ENCODE measurements at regions not wholly inside any gene's neighbourhood (a gene's known extent, or its start where the extent isn't known, plus 50 kb on each side); places are given as distances from the start of the nearest gene placed in this dataset.
"Not testable (repeated sequence)": the region's sequence is repeated elsewhere in the genome, so short reads cannot be mapped to it uniquely, and the experiment has no call there.

- no peak for DNase-seq
Measured at GRCh38 chr5:130815246-130815645, 349.8 kb downstream of the HINT1 start.

GRCh38 chr5:130808691-130809090 is 356.4 kb downstream of the HINT1 start:
- DNase-seq = no peak

GRCh38 chr5:130805648-130806047 is 359.4 kb downstream of the HINT1 start:
- DNase-seq = no peak

- DNase-seq = no peak
Measured at GRCh38 chr5:130805036-130805435, 360.0 kb downstream of the HINT1 start.

- DNase-seq = no peak
Measured at GRCh38 chr5:130801963-130802362, 363.1 kb downstream of the HINT1 start.

- DNase-seq = no peak
Measured at GRCh38 chr5:130799015-130799414, 366.0 kb downstream of the HINT1 start.

GRCh38 chr5:130797303-130797702 is 367.8 kb downstream of the HINT1 start:
- DNase-seq = no peak

GRCh38 chr5:130796902-130797301 is 368.2 kb downstream of the HINT1 start:
- no peak for DNase-seq

- no peak for DNase-seq
Measured at GRCh38 chr5:130796032-130796431, 369.0 kb downstream of the HINT1 start.

GRCh38 chr5:130795037-130795436 is 370.0 kb downstream of the HINT1 start:
- no peak for DNase-seq

- DNase-seq = no peak
Measured at GRCh38 chr5:130777794-130778193, 387.3 kb downstream of the HINT1 start.

GRCh38 chr5:130773813-130774212 is 391.2 kb downstream of the HINT1 start:
- DNase-seq = peak; percentile 2

- peak; percentile 7 for DNase-seq
Measured at GRCh38 chr5:130762031-130762430, 403.0 kb downstream of the HINT1 start.

GRCh38 chr5:130759061-130759460 is 406.0 kb downstream of the HINT1 start:
- no peak for DNase-seq

GRCh38 chr5:130747556-130747955 is 417.5 kb downstream of the HINT1 start:
- no peak for DNase-seq

GRCh38 chr5:130746641-130747040 is 418.4 kb downstream of the HINT1 start:
- DNase-seq = not testable (repeated sequence)

- DNase-seq = no peak
Measured at GRCh38 chr5:130743092-130743491, 422.0 kb downstream of the HINT1 start.

GRCh38 chr5:130740047-130740569 is 424.9 kb downstream of the HINT1 start:
- no peak for DNase-seq

- DNase-seq = no peak
Measured at GRCh38 chr5:130731839-130732238, 433.2 kb downstream of the HINT1 start.

GRCh38 chr5:130729541-130729940 is 435.5 kb downstream of the HINT1 start:
- DNase-seq = no peak

GRCh38 chr5:130727830-130728229 is 437.2 kb downstream of the HINT1 start:
- DNase-seq = no peak

- no peak for DNase-seq
Measured at GRCh38 chr5:130724658-130725057, 440.4 kb downstream of the HINT1 start.

GRCh38 chr5:130720355-130720754 is 444.7 kb downstream of the HINT1 start:
- DNase-seq = peak; percentile 68

- peak; percentile 27 for DNase-seq
Measured at GRCh38 chr5:130715541-130715940, 449.5 kb downstream of the HINT1 start.

- DNase-seq = no peak
Measured at GRCh38 chr5:130714200-130714599, 450.9 kb downstream of the HINT1 start.

- DNase-seq = no peak
Measured at GRCh38 chr5:130712324-130712723, 452.7 kb downstream of the HINT1 start.
